ACC112 (cell line): ENCODE measurements at regions not wholly inside any gene's neighbourhood (a gene's known extent, or its start where the extent isn't known, plus 50 kb on each side); places are given as distances from the start of the nearest gene placed in this dataset.
A peak's percentile ranks its signal among the peaks of the same experiment; 100 is the strongest.
"Not testable (repeated sequence)": the region's sequence is repeated elsewhere in the genome, so short reads cannot be mapped to it uniquely, and the experiment has no call there.

Experiments used
- H2AFZ ChIP-seq: fragments of 200-600 bp; sonication (generic); one replicate; pipeline ENCODE4 v1.6.0; 2017; ENCODE audit warnings: antibody characterized with exemption, low read length; ENCODE audit not compliant: unreplicated experiment
- H3K27ac ChIP-seq: fragments of 200-600 bp; sonication (generic); 2 replicates; pipeline ENCODE4 v1.5.1; 2014; ENCODE audit warnings: low read depth, mild to moderate bottlenecking, antibody characterized with exemption, low read length, moderate library complexity
- H3K27me3 ChIP-seq: fragments of 200-600 bp; sonication (generic); 2 replicates; pipeline ENCODE4 v1.6.1; 2014; ENCODE audit warnings: mild to moderate bottlenecking, antibody characterized with exemption, low read length, moderate library complexity, mixed read lengths; ENCODE audit not compliant: insufficient read depth
- H3K36me3 ChIP-seq: fragments of 200-600 bp; sonication (generic); 2 replicates; pipeline ENCODE4 v1.6.1; 2016; ENCODE audit warnings: mild to moderate bottlenecking, antibody characterized with exemption, low read length, moderate library complexity, mixed read lengths; ENCODE audit not compliant: insufficient read depth
- H3K4me1 ChIP-seq: fragments of 200-600 bp; sonication (generic); one replicate; pipeline ENCODE4 v1.6.1; 2016; ENCODE audit warnings: low read length, mixed read lengths; ENCODE audit not compliant: insufficient read depth, unreplicated experiment, control insufficient read depth
- H3K4me3 ChIP-seq: fragments of 200-600 bp; sonication (generic); 2 replicates; pipeline ENCODE4 v1.5.1; 2014; ENCODE audit warnings: mild to moderate bottlenecking, low read depth, low read length
- H3K79me2 ChIP-seq: fragments of 200-600 bp; sonication (generic); one replicate; pipeline ENCODE4 v1.6.0; 2016; ENCODE audit warnings: low read length; ENCODE audit not compliant: control insufficient read depth, unreplicated experiment, insufficient read depth

- Histone ChIP-seq H2AFZ (no peak overlapping the region), H3K4me1 (no peaks in the 10 kb centered on the region), H3K79me2 (no peaks in the 10 kb centered on the region), H3K36me3 (no peaks in the 10 kb centered on the region), H3K27ac (no peak overlapping the region), H3K27me3 (no peaks in the 10 kb centered on the region), H3K4me3 (no peak overlapping the region)
Observed at GRCh38 chr4:127261476-127261875, 371.3 kb upstream of the INTU start.

GRCh38 chr4:127268367-127268766, 364.4 kb upstream of the INTU start:
- no peak overlapping the region for H2AFZ ChIP-seq
- H3K36me3 ChIP-seq, result no peaks in the 10 kb centered on the region
- no peak overlapping the region for H3K4me3 ChIP-seq
- H3K4me1 ChIP-seq, result no peaks in the 10 kb centered on the region
- H3K27me3 ChIP-seq, result no peaks in the 10 kb centered on the region
- no peak overlapping the region for H3K27ac ChIP-seq
- no peaks in the 10 kb centered on the region for H3K79me2 ChIP-seq

GRCh38 chr4:127277023-127277422, 355.7 kb upstream of the INTU start:
- not testable (repeated sequence) for H3K79me2 ChIP-seq, H3K4me3 ChIP-seq, H3K27me3 ChIP-seq, H3K36me3 ChIP-seq, H3K4me1 ChIP-seq, H3K27ac ChIP-seq, H2AFZ ChIP-seq

- no peak overlapping the region for H3K4me3 ChIP-seq
- H3K36me3 ChIP-seq, result no peaks in the 10 kb centered on the region
- H3K27ac ChIP-seq, result no peak overlapping the region
- no peaks in the 10 kb centered on the region for H3K27me3 ChIP-seq
- no peaks in the 10 kb centered on the region for H3K79me2 ChIP-seq
- H3K4me1 ChIP-seq, result no peaks in the 10 kb centered on the region
- H2AFZ ChIP-seq, result no peak overlapping the region
Observed at GRCh38 chr4:127284236-127284635, 348.5 kb upstream of the INTU start.

- Histone ChIP-seq H2AFZ (no peak overlapping the region), H3K4me1 (no peaks in the 10 kb centered on the region), H3K4me3 (no peak overlapping the region), H3K79me2 (no peaks in the 10 kb centered on the region), H3K27ac (no peak overlapping the region), H3K27me3 (no peaks in the 10 kb centered on the region), H3K36me3 (no peaks in the 10 kb centered on the region)
Observed at GRCh38 chr4:127291316-127291715, 341.4 kb upstream of the INTU start.

- no peaks in the 10 kb centered on the region for H3K36me3 ChIP-seq
- H3K4me3 ChIP-seq, result no peak overlapping the region
- H3K79me2 ChIP-seq, result no peaks in the 10 kb centered on the region
- H2AFZ ChIP-seq, result no peak overlapping the region
- H3K27me3 ChIP-seq, result no peaks in the 10 kb centered on the region
- no peaks in the 10 kb centered on the region for H3K4me1 ChIP-seq
- H3K27ac ChIP-seq, result no peak overlapping the region
Observed at GRCh38 chr4:127293496-127293895, 339.3 kb upstream of the INTU start.

- Histone ChIP-seq H2AFZ (peak overlapping the region; percentile 7), H3K4me3 (no peak overlapping the region), H3K27me3 (no peaks in the 10 kb centered on the region), H3K36me3 (no peaks in the 10 kb centered on the region), H3K4me1 (no peaks in the 10 kb centered on the region), H3K79me2 (no peaks in the 10 kb centered on the region), H3K27ac (no peak overlapping the region)
Observed at GRCh38 chr4:127304356-127304755, 328.4 kb upstream of the INTU start.

GRCh38 chr4:127307996-127308395, 324.8 kb upstream of the INTU start:
- Histone ChIP-seq H3K27ac (no peak overlapping the region), H2AFZ (no peak overlapping the region), H3K4me1 (no peaks in the 10 kb centered on the region), H3K4me3 (no peak overlapping the region), H3K36me3 (no peaks in the 10 kb centered on the region), H3K79me2 (no peaks in the 10 kb centered on the region), H3K27me3 (no peaks in the 10 kb centered on the region)

- Histone ChIP-seq H3K27ac (peak overlapping the region; percentile 43; the same call in 1 of the 2 replicates), H3K36me3 (no peaks in the 10 kb centered on the region), H2AFZ (peak overlapping the region; percentile 42), H3K79me2 (no peaks in the 10 kb centered on the region), H3K4me3 (no peak overlapping the region), H3K27me3 (no peaks in the 10 kb centered on the region), H3K4me1 (no peaks in the 10 kb centered on the region)
Observed at GRCh38 chr4:127309369-127310102, 323.2 kb upstream of the INTU start.

- Histone ChIP-seq H3K4me3 (no peak overlapping the region), H3K79me2 (no peaks in the 10 kb centered on the region), H3K4me1 (no peaks in the 10 kb centered on the region), H3K27me3 (no peaks in the 10 kb centered on the region), H3K27ac (no peak overlapping the region), H3K36me3 (no peaks in the 10 kb centered on the region), H2AFZ (no peak overlapping the region)
Observed at GRCh38 chr4:127311371-127311770, 321.4 kb upstream of the INTU start.

GRCh38 chr4:127311924-127312323, 320.8 kb upstream of the INTU start:
- no peaks in the 10 kb centered on the region for H3K27me3 ChIP-seq
- no peaks in the 10 kb centered on the region for H3K36me3 ChIP-seq
- no peaks in the 10 kb centered on the region for H3K4me1 ChIP-seq
- no peaks in the 10 kb centered on the region for H3K79me2 ChIP-seq
- H3K27ac ChIP-seq, result no peak overlapping the region
- no peak overlapping the region for H3K4me3 ChIP-seq
- no peak overlapping the region for H2AFZ ChIP-seq
